T-helper 2 cell treated with Interferon-gamma antibody and Interleukin-4, amounts not matched to agents 5 μg/mL and 100 μg/mL, for 36 hours (primary cell): ENCODE measurements at regions not wholly inside any gene's neighbourhood (a gene's known extent, or its start where the extent isn't known, plus 50 kb on each side); places are given as distances from the start of the nearest gene placed in this dataset.
A peak's percentile ranks its signal among the peaks of the same experiment; 100 is the strongest.

Experiments
- DNase-seq: peaks from one replicate; pipeline ENCODE4 v3.0.0; 2021; ENCODE audit warnings: low spot score
- H3K27ac Mint-ChIP-seq: one replicate; pipeline ENCODE4 v1.8.0; 2021; ENCODE audit warnings: mild to moderate bottlenecking, mixed read lengths
- H3K27me3 Mint-ChIP-seq: one replicate; pipeline ENCODE4 v1.8.0; 2021; ENCODE audit warnings: low read depth, mixed read lengths
- H3K36me3 Mint-ChIP-seq: one replicate; pipeline ENCODE4 v1.8.0; 2021; ENCODE audit warnings: low read depth, mixed read lengths
- H3K4me1 Mint-ChIP-seq: one replicate; pipeline ENCODE4 v1.8.0; 2021; ENCODE audit warnings: low read depth, mixed read lengths
- H3K4me3 Mint-ChIP-seq: one replicate; pipeline ENCODE4 v1.8.0; 2022; ENCODE audit warnings: mild to moderate bottlenecking, moderate library complexity, mixed read lengths
- H3K9me3 Mint-ChIP-seq: one replicate; pipeline ENCODE4 v1.8.0; 2021; ENCODE audit warnings: mixed read lengths

DNA sequence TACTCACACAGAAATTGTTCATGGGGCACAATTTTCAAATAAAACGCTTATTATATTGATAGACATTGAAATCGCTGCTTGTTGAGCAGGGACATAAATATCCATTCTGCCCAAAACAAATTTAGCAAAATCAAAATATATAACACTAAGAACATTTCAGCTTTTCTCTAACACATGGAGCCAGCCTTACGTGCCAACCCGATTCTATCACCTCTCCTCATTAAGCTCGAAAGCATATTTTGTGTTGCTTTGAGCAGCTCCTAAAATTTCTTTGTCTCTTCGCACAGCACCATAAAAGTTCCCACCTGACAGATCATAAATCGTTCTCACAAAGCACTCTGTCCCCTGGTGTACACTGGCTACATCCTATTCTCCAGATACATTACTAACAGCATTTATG lies 1034.4 kb upstream of the KLHL29 start:
- no peak overlapping the region for H3K4me3 Mint-ChIP-seq
- H3K4me1 Mint-ChIP-seq: no peaks in the 10 kb centered on the region
- peaks cover 8% of the 10 kb centered on the region for H3K9me3 Mint-ChIP-seq
- H3K27me3 Mint-ChIP-seq: no peaks in the 10 kb centered on the region
- no peak overlapping the region for H3K27ac Mint-ChIP-seq
- no peaks in the 10 kb centered on the region for H3K36me3 Mint-ChIP-seq
- no peak for DNase-seq

GRCh38 chr2:22355816-22356433 lies 1029.1 kb upstream of the KLHL29 start:
- peak; percentile 7 for DNase-seq
- no peaks in the 10 kb centered on the region for H3K36me3 Mint-ChIP-seq

DNA sequence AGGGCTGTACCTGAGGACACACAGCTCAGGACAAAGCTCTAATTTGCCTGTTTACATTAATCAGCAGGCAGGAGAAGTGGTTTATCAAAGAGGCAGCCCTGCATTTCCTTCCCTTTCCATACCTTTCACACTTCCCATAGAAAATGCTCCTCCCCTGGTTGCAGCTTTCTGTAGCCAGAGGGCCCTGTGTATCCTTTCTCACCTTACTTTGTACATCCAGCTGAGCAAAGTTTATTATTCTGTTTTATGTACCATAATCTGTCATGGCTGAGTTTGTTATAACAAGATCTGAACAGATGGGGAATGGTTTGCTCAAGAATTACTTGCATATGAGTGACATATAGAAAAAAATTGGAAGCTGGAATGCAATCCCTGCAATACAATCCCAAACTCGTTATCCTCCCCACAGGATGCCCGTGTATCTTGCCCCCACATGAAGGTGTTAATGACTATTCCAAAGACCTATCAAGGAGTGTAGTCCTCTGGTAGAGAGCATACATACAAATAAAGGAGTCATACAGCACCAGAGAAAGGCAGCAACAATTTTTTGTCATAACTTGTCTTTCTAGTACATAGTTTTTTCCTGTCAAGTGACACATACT lies 1025.8 kb upstream of the KLHL29 start:
- Mint-ChIP-seq H3K4me3 (no peak overlapping the region), H3K36me3 (no peaks in the 10 kb centered on the region), H3K4me1 (no peaks in the 10 kb centered on the region), H3K9me3 (no peaks in the 10 kb centered on the region), H3K27ac (no peak overlapping the region), H3K27me3 (no peaks in the 10 kb centered on the region)
- no peak for DNase-seq

More at GRCh38 chr2:22355816-22356433, 1029.1 kb upstream of the KLHL29 start:
- Mint-ChIP-seq H3K4me1 (no peaks in the 10 kb centered on the region), H3K9me3 (no peaks in the 10 kb centered on the region), H3K4me3 (no peak overlapping the region), H3K27ac (no peak overlapping the region), H3K27me3 (no peaks in the 10 kb centered on the region)

- H3K27me3 Mint-ChIP-seq: no peaks in the 10 kb centered on the region
- H3K9me3 Mint-ChIP-seq: no peaks in the 10 kb centered on the region
- H3K36me3 Mint-ChIP-seq: no peaks in the 10 kb centered on the region
- H3K4me3 Mint-ChIP-seq: no peak overlapping the region
- H3K27ac Mint-ChIP-seq: no peak overlapping the region
- no peak for DNase-seq
- no peaks in the 10 kb centered on the region for H3K4me1 Mint-ChIP-seq
Observed at GRCh38 chr2:22360735-22361374, 1024.1 kb upstream of the KLHL29 start.

GRCh38 chr2:22361571-22361970 lies 1023.4 kb upstream of the KLHL29 start:
- H3K4me3 Mint-ChIP-seq: no peak overlapping the region
- H3K36me3 Mint-ChIP-seq: no peaks in the 10 kb centered on the region
- DNase-seq: no peak
- no peaks in the 10 kb centered on the region for H3K9me3 Mint-ChIP-seq
- H3K27ac Mint-ChIP-seq: no peak overlapping the region
- no peaks in the 10 kb centered on the region for H3K27me3 Mint-ChIP-seq
- H3K4me1 Mint-ChIP-seq: no peaks in the 10 kb centered on the region

GRCh38 chr2:22375096-22375495 lies 1009.9 kb upstream of the KLHL29 start:
- DNase-seq: no peak
- H3K27ac Mint-ChIP-seq: no peak overlapping the region

GRCh38 chr2:22377268-22377667 lies 1007.7 kb upstream of the KLHL29 start:
- peaks cover 7% of the 10 kb centered on the region for H3K9me3 Mint-ChIP-seq
- no peaks in the 10 kb centered on the region for H3K27me3 Mint-ChIP-seq

More at GRCh38 chr2:22375096-22375495, 1009.9 kb upstream of the KLHL29 start:
- Mint-ChIP-seq H3K36me3 (no peaks in the 10 kb centered on the region), H3K4me3 (no peak overlapping the region), H3K4me1 (no peaks in the 10 kb centered on the region), H3K27me3 (no peaks in the 10 kb centered on the region), H3K9me3 (peaks cover 16% of the 10 kb centered on the region)

DNA sequence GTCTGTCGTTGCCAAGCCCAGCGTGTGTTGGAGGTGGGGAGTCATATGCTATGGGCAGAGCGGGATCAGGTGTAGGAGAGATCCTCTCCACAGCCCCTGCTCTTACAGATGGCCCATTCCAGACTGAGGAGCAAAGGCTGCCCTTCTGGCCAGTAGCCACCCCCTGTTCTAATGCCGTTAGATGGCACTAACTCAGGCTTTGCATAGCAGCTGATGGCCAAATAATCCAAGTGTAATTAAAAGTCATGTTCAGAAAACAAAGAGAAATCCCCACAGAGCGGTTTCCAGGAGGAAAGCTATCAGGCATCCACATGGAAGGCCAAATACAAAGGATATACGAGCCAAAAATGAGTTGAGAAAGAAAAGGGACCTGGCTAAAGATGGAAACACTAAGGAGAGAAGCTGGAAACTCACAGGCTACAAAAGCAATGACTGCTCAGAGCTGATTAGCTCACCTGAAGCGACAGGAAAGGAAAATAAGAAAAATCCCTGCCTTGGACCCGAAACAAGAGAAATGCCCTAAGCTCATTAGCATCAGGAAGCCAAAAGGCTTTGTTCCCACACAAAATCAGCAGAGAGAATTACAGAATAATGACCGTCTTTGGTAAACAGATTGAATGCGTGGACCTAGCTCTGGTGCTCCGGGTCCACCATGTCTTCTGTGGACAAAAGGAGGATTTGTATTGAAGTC lies 1002.4 kb upstream of the KLHL29 start:
- H3K4me3 Mint-ChIP-seq: no peak overlapping the region
- no peaks in the 10 kb centered on the region for H3K27me3 Mint-ChIP-seq
- H3K4me1 Mint-ChIP-seq: no peaks in the 10 kb centered on the region
- H3K36me3 Mint-ChIP-seq: no peaks in the 10 kb centered on the region
- no peak for DNase-seq
- H3K27ac Mint-ChIP-seq: no peak overlapping the region
- peaks cover 3% of the 10 kb centered on the region for H3K9me3 Mint-ChIP-seq

More at GRCh38 chr2:22377268-22377667, 1007.7 kb upstream of the KLHL29 start:
- no peaks in the 10 kb centered on the region for H3K36me3 Mint-ChIP-seq
- no peak overlapping the region for H3K4me3 Mint-ChIP-seq
- no peak overlapping the region for H3K27ac Mint-ChIP-seq
- DNase-seq: no peak
- no peaks in the 10 kb centered on the region for H3K4me1 Mint-ChIP-seq

GRCh38 chr2:22397847-22398246 lies 987.1 kb upstream of the KLHL29 start:
- Mint-ChIP-seq H3K27ac (no peak overlapping the region), H3K9me3 (peaks cover 16% of the 10 kb centered on the region)

GRCh38 chr2:22403748-22404147 lies 981.2 kb upstream of the KLHL29 start:
- Mint-ChIP-seq H3K4me1 (no peaks in the 10 kb centered on the region), H3K36me3 (no peaks in the 10 kb centered on the region), H3K9me3 (peaks cover 18% of the 10 kb centered on the region), H3K4me3 (no peak overlapping the region), H3K27me3 (no peaks in the 10 kb centered on the region), H3K27ac (no peak overlapping the region)
- no peak for DNase-seq

More at GRCh38 chr2:22397847-22398246, 987.1 kb upstream of the KLHL29 start:
- Mint-ChIP-seq H3K27me3 (no peaks in the 10 kb centered on the region), H3K4me3 (no peak overlapping the region), H3K36me3 (no peaks in the 10 kb centered on the region), H3K4me1 (no peaks in the 10 kb centered on the region)
- DNase-seq: no peak

DNA sequence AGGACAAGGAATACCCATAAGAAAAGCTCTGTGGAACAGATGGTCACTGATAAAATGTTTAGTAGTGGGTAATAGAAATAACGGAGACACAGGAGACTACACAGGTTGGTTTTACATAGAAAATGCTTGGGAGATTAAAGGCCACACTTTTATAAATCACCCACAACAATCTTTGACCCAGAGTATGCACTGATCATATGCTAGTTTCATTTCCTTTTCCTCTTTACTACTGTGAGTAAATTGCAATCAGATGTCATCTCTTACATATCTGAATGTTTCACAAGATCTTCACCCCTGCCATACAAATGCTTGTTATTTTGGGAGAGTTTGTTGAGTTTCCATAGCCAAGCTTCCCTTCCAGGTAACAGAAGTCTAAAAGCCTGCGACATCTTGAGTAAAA lies 978.4 kb upstream of the KLHL29 start:
- no peak for DNase-seq
- no peaks in the 10 kb centered on the region for H3K27me3 Mint-ChIP-seq
- no peak overlapping the region for H3K4me3 Mint-ChIP-seq
- no peaks in the 10 kb centered on the region for H3K4me1 Mint-ChIP-seq
- peaks cover 16% of the 10 kb centered on the region for H3K9me3 Mint-ChIP-seq
- no peaks in the 10 kb centered on the region for H3K36me3 Mint-ChIP-seq
- no peak overlapping the region for H3K27ac Mint-ChIP-seq

GRCh38 chr2:22420076-22420475 lies 964.9 kb upstream of the KLHL29 start:
- Mint-ChIP-seq H3K36me3 (no peaks in the 10 kb centered on the region), H3K27ac (no peak overlapping the region), H3K9me3 (peaks cover 21% of the 10 kb centered on the region), H3K27me3 (no peaks in the 10 kb centered on the region), H3K4me1 (no peaks in the 10 kb centered on the region), H3K4me3 (no peak overlapping the region)
- DNase-seq: no peak

DNA sequence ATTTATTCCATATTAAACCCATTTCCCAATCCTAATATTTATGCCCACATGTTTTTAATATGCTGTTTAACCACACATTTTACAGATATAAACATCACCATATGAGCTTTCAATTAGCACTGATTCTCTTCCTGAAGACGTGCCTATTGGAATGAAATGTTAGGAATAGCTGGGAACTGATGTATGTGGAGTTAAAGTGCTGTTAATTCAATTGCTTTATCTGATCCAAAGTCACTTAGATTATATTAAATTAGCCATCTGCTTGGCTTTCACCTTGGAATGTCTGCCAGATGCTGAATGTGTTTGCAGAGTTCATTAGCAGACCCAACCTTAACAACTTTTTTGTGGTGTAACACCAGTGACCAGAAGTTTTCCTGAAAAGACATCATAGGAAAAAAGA lies 942.9 kb upstream of the KLHL29 start:
- H3K36me3 Mint-ChIP-seq: no peaks in the 10 kb centered on the region
- H3K4me3 Mint-ChIP-seq: no peak overlapping the region
- no peaks in the 10 kb centered on the region for H3K27me3 Mint-ChIP-seq
- DNase-seq: no peak
- H3K4me1 Mint-ChIP-seq: no peaks in the 10 kb centered on the region
- H3K9me3 Mint-ChIP-seq: no peaks in the 10 kb centered on the region
- H3K27ac Mint-ChIP-seq: no peak overlapping the region

DNA sequence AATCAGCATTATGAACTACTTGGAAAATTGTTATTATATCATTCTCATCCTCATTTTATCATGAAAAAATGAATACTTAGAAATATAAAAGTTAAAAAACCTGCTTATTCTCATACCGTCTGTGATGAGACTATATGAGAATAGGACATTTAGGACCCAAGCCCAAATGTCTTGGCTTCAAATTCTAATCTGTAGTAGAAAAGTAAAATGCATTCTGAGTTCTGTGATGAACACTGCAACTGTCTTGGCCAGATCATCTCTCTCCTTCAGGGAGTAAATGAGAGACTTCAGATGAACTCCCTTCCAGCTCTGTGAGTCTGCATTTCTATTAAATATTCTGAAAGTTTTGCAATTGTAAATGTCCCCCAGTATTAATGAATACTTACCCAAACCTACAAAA lies 940.7 kb upstream of the KLHL29 start:
- H3K4me1 Mint-ChIP-seq: no peaks in the 10 kb centered on the region

More for the DNA sequence above, 940.7 kb upstream of the KLHL29 start:
- H3K27me3 Mint-ChIP-seq: no peaks in the 10 kb centered on the region
- no peak for DNase-seq
- no peak overlapping the region for H3K4me3 Mint-ChIP-seq
- no peaks in the 10 kb centered on the region for H3K36me3 Mint-ChIP-seq
- H3K9me3 Mint-ChIP-seq: no peaks in the 10 kb centered on the region
- H3K27ac Mint-ChIP-seq: no peak overlapping the region
